ENCODE measurements at regions not wholly inside any gene's neighbourhood (a gene's known extent, or its start where the extent isn't known, plus 50 kb on each side); places are given as distances from the start of the nearest gene placed in this dataset.
"Not testable (repeated sequence)": the region's sequence is repeated elsewhere in the genome, so short reads cannot be mapped to it uniquely, and the experiment has no call there.

DNA sequence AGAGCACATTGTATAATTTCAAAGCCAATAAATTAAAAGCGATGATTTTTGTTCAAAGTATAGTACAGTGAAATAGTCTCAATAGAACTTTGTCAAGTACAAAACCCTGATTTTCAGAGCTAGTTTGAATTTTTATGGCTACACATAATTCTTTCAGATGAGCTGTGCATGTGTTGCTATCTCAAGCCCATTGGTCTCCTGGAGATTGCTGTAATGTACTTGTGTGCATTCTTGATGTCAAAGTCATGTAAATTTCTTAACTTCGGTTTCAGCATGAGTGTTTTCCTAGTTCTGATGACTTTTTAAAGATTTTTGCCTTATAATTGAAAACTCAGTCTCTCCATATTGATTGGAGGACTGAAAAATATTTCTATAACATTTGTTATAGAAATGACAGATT, 200.8 kb downstream of the CEP135 start:
- no peak for FAIRE-seq
- no peak for DNase-seq (ENCODE audit: insufficient read length, low spot score)

DNA sequence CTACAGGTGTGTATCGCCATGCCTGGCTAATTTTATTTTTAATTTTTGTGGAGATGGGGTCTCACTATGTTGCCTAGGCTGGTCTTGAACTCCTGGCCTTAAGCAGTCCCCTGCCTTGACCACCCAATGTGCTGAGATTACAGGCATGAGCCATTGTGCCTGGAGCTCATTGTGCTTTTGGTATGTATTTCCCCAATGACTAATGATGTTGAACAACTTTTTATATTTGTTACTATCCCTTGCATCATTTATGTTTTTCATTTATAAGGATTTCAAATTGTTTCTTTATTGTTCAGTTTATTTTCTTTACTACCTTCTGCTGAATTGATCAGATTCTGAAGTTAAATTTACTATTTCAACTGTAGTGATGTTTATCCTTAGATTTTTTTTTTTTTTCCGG, 199.7 kb downstream of the CEP135 start:
- FAIRE-seq: no peak

DNA sequence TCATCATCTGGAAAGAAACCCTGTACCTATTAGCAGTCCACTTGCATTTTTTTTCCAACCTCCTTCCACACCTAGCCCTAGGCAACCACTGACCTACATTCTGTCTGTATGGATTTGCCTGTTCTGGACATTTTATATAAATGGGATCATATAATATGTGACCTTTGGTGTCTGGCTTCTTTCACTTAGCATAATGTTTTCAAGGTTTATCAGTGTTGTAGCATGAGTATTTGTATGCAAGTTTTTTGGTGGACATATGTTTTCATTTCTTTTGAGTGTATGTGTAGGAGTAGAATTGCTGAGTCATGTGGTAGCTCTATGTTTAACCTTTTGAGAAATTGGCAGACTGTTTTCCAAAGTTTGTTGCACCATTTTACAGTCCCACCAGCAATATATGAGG, 198.6 kb downstream of the CEP135 start:
- FAIRE-seq (no peak), DNase-seq (ENCODE audit: insufficient read length, low spot score) (no peak)

More for the DNA sequence above, 199.7 kb downstream of the CEP135 start:
- no peak for DNase-seq (ENCODE audit: insufficient read length, low spot score)

DNA sequence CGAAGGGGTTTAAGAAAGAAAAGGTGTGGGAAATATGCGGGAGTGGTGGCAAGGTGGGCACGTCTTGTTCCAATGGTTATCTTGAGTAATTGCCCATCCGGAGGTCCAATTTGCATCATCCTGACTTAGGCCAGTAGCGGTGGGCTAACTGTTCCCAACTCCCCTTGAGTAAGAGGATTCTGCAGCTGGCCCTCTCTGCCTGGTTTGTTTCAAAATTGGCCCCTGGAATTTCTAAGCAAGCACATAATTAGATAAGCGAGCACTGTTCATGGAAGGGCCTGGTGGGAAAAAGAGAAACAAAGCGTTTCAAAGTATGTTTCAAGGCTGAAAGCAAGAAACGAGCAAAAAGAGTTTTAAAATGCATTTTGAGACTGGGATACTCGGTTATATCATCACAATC, 198.2 kb downstream of the CEP135 start:
- FAIRE-seq (no peak), DNase-seq (ENCODE audit: insufficient read length, low spot score) (no peak)

DNA sequence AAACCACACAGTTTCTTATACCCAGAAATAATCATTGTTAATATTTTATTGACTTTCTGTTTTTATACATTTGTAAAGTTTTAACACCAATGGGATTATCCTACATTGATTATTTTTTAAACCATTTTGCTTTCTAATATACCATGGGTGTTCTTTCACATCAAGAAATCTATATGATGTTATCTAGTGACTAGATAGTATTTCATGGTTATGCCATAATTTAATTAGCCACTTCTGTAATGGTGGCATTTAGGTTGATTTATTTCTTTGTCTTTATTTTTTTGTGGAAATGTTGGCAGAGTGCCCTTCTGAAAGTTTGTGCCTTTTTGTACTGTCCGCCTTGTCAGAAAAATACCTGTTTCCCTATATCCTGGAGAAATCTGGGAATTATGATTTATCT, 193.3 kb downstream of the CEP135 start:
- FAIRE-seq: no peak
- no peak for DNase-seq (ENCODE audit: insufficient read length, low spot score)

DNA sequence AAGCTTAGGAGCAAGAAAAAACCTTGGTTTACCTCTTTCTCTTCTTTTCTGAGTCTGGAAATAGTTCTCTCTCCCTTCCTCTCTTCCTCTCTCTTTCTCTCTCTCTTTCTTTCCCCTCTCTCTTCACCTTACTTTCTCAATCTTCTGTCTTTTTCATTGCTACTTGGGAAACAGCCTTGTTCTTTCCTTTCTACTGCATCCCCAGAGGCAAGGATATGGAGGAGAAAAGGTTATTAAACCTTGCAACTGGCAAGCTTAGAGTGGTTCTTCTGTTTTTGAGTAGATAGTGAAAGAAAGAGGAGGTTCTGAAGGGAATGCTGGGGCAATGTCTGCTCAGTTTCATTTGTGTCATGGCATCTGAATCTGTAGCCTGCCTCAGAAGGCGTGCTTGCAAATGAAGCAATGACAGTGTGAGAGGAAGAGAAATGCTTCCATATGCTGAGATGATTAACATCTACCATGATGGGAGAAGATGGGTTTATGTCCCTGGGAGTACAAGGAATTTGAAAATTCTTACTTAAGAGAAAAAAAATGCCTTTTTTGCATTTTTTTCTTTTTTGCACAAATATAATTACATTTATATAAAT, 190.6 kb downstream of the CEP135 start:
- FAIRE-seq: no peak
- DNase-seq (ENCODE audit: insufficient read length, low spot score): no peak

DNA sequence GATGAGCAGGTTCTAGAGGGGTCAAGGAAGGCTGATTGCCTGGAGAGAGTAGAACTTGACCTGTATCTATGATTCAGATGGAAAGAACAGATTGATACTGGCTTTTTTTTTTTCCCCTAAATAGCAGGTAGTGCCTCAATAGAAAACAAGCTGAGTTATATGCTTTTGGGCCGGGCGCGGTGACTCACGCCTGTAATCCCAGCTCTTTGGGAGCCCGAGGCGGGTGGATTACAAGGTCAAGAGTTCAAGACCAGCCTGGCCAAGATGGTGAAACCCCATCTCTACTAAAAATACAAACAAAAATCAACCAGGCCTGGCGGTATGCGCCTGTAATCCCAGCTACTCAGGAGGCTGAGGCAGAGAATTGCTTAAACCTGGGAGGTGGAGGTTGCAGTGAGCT, 186.1 kb downstream of the CEP135 start:
- not testable (repeated sequence) for DNase-seq (ENCODE audit: insufficient read length, low spot score); FAIRE-seq

DNA sequence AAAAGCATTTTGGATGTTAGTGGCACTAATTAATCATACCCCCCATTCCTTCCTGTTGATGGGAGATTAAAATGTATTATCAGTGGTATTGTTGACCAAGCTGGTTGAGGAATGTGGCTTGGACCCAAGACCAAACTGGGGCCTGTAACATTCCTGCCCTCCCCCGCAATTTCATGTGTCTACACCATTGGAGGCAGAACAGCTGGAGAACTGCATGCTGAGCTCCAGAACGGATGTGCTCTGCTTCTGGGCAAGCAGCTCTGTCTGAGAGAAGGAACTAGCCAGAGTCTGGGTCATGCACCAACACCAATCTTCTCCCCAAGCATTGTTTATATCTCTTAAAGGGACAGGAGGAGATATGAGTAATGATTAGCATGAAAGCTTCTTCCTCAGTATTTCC, 185.5 kb downstream of the CEP135 start:
- DNase-seq (ENCODE audit: insufficient read length, low spot score) (no peak), FAIRE-seq (no peak)

DNA sequence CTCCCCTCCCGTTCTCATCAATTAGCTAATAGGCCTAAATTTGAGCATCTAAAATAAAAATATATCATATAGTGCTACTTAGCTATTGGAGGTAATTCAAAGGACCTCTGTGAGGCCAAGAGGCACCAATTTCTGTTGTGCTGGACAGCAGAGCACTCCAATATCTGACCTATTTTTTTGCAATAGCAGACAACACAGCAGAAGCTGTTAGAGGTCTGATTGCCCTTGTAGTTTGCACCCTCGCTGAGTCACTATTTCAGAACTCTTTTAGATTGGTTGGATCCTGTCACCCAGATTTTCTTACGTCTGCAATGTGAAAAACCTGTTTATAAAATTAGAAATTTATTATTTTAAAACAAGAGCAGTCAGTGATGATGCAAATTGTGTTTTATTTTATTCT, 184.1 kb downstream of the CEP135 start:
- FAIRE-seq: no peak
- DNase-seq (ENCODE audit: insufficient read length, low spot score): no peak

DNA sequence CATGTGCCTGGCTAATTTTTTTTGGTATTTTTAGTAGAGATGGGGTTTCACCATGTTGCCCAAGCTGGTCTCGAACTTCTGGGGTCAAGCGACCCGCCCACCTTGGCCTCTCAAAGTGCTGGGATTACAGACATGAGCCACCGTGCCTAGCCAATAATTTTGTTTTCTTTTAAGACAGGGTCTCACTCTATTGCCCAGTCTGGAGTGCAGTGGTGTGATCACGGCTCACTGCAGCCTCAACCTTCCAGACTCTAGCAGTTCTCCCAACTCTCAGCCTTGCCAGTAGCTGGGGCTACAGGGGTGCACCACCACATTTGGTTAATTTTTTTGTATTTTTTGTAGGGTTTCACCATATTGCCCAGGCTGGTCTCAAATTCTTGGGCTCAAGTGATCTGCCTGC, 183.4 kb downstream of the CEP135 start:
- not testable (repeated sequence) for FAIRE-seq; DNase-seq (ENCODE audit: insufficient read length, low spot score)

DNA sequence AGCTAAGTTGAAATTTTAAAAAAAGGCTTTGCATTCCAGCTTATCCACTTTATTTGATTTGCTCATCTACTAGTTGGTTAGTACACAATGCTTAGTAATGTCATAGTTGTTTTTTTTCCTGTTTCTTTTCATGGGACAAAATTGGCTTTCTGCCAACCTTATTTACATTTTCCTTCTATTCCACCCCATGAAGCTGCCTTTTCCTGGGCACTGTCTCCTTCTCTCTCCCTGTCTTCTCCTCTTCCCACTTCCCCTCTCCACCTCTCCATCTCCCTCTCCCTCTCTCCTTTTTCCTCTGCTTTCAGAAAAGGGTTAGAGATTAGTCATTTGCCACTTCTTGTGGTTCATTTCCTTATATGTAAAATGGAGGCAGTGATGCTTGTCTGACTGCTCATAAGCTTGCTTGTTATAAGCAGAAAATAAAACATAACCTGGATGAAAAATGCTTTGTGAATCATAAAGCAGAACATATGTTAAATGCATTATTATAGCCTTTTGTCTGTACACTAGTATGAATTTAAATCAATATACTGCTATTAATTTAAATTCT, 181.9 kb downstream of the CEP135 start:
- FAIRE-seq (no peak), DNase-seq (ENCODE audit: insufficient read length, low spot score) (no peak)

DNA sequence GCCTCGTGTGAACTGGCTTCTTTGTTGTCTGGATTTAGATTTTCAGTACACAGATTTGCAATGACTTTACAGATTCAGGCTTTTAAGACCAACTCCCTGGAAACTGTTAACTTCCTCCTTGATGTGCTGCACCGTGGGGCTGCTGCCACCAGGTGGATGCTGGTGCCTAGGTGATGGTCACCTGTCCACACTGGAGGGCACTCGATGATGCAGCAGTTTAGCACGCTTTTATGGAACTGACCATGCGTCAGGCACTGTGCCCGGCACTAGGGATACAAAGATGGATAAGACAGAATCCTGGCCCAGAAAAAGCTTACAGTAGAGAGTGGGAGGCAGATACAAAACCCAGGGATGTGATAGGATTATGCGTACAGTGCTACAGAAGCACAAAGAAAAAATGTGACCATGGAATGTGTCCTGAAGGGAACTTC, 180.7 kb downstream of the CEP135 start:
- FAIRE-seq: no peak

DNA sequence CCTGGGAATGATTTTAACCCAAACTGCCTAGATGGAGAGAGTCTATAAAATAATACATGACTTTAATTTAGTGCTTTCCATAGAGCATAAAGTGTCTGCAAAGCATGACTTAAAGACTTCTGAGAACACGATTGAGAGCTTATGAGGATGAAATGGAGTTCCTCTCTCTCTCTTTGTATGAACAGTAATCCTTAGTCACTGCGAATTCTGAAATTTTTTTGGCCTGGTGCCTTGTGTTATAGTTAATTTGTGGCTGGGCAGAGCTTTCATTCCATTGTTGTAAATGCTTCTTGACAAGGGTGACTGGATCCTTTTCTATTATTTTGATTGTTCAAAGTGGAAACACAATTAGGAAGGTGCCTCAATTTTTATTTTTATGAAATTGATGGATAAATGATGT, 179.5 kb downstream of the CEP135 start:
- DNase-seq (ENCODE audit: insufficient read length, low spot score) (no peak), FAIRE-seq (no peak)

More for the DNA sequence above, 180.7 kb downstream of the CEP135 start:
- no peak for DNase-seq (ENCODE audit: insufficient read length, low spot score)

DNA sequence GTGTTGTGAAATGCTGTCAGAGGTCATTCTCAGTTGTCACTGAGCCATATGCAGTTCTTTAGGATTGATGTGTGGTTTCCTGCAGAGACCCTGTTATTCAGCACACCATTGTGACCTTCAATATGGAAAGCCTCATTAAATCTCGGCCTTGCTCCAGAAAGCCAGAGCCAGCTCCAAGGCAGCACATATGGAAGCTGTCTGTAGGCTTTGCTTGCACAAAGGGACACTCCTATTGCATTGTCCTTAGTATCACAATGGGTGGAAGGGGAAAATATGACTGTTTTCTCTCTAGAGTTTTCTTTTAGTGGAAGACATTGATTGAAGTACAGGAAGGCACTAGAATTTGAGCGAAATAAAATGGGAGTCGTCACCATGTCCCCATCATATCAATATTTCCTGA, 179.0 kb downstream of the CEP135 start:
- FAIRE-seq: no peak
- DNase-seq (ENCODE audit: insufficient read length, low spot score): no peak

DNA sequence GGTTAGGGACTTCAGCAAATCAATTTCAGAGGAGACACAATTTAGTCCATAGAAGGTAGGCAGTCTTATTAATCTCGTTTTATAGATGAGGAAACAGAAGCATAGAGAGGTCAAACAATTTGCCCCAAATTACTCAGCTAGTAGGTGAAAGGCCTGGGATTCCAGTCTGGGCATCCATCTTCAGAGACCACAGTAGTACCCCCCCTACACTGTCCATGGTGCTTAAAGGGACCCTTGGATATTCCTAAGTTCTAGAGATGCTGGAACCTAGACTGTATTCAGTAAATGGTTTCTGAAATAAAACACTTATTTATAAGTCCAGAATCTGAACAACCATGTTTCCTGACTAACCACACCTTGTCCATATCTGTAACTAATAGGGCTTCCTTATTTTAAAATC, 174.8 kb downstream of the CEP135 start:
- DNase-seq (ENCODE audit: insufficient read length, low spot score) (no peak), FAIRE-seq (no peak)

DNA sequence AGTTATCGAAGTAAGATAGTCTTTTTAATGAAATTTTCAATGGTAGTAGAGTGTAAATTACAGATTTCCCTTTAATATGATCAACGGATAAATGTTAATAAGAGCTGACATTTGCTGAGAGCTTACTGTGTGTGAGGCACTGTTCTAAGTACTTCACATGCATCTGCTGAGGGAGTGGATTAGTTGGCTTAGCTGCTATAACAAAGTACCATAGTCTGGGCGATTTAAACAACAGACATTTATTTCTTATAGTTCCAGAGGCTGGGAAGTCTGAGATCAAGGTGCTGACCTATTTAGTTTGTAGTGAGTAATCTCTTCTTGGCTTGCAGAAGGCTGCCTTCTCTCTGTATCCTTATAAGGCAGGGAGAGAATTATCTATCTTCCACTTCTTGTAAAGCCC, 174.3 kb downstream of the CEP135 start:
- DNase-seq (ENCODE audit: insufficient read length, low spot score) (no peak), FAIRE-seq (no peak)

DNA sequence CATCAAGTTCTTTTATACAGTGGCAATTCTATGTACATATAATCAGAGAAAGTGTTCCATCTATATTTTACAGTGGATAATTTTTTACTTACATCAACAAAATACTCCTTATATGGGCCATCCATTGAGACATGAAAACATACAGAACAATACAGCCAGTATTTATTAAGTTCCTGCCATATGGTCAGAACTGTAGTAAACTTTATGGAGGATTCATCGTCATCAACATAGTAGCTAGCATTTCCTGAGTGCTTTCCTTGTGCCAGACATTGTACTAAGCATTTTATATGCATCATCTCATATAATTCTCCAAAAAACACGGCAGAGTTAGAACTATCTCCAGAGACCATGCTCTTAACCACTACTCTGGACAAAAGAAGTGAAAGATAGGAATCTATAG, 170.1 kb downstream of the CEP135 start:
- FAIRE-seq: no peak

DNA sequence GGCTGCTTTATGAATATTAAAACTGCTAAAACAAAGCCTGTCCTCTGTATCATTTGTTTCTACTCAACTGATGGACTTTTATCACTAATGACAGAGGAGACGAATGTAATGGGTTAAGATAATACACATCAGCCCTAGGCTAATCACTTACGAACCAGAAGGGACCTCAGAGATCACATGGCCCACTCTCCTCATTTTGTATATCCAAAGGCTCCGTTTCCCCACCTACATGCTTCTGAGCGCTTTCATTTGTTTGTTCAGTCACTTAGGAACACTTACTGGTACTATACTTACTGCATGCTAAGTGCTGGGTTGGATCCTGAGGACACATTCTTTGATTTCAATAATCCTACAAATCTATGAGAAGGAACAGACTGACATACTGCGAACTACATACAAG, 169.3 kb downstream of the CEP135 start:
- DNase-seq (ENCODE audit: insufficient read length, low spot score): no peak
- FAIRE-seq: no peak

More for the DNA sequence above, 170.1 kb downstream of the CEP135 start:
- DNase-seq (ENCODE audit: insufficient read length, low spot score): no peak

DNA sequence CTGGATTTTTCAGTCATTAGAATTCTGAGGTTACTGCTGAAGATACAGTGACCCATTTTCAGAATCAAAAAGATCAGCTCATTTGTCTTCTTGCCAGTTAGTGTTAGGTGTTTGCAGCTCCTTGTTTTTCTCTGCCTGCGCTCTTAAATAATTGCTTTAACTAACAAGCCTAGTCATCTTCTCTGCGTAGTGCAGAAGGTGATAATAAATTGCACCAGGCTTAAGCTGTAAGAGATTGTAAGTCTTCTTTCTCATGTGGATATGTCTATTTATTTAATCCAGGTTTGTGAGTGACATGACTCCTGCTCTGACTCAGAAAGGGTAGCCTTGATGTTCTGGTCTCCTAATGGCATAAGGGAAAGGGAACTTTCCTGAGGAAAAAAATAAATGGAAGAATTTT, 167.2 kb downstream of the CEP135 start:
- DNase-seq (ENCODE audit: insufficient read length, low spot score) (no peak), FAIRE-seq (no peak)

DNA sequence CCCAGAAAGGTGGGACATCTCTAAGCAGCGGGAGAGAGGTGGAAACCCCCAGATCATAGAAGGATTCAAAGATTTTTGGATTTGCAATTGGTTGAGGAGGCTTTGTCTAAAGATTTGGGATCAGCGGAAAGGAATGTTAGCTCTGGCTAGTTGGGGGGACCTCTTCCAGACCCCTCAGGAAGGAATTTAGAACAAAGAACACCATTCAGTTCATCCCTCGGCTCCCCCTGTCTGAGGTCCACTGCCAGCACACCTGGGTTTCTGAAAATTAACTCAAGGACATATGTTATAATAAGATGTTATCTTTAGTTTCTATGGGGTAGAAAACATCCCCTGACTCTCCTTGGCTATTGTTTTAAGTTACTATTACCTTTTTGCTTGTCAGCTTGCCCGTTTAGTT, 163.6 kb downstream of the CEP135 start:
- DNase-seq (ENCODE audit: insufficient read length, low spot score): no peak
- no peak for FAIRE-seq

DNA sequence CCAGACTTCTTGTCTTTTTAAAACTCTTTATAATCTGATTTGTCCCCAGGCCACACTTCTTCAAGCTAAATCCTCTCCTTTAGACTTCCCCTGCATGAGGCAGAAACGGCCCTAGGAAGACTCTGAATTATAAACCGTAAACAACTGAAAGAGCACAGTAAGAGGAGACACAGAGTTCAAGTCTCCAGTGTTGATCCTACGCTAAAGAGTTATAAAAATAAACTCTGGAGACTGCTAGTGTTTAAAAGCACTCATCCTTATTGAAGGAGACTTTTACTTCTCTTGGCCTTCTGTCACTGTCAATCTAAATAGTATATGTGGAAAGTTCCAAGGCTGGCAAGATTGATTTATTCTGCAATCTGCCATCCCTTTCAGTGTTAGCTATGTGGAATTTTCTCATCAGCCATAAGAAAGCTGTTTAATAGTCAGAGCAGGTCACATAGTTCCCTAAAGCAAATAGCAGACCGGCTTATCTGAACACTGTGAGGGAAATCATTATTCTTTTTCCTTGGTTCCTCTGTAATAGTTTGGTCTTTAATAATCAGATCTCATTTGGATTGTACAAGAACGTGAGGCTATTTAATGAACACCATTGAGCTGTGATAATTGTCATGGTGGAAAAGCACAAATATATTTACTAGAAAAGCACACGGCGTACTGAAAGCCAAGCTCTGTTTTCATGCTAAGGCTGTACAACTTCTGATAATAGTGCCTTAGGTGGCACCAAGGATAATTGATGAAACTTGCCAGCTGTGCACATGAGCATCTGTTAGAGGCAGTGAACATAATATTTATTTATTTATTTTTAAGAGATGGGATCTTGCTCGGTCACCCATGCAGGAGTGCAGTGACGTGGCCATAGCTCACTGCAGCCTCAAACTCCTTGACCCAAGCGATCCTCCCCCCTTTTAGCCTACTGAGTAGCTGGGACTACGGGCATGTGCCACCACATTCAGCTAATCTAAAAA, 157.7 kb downstream of the CEP135 start:
- DNase-seq (ENCODE audit: insufficient read length, low spot score) (no peak), FAIRE-seq (no peak)

DNA sequence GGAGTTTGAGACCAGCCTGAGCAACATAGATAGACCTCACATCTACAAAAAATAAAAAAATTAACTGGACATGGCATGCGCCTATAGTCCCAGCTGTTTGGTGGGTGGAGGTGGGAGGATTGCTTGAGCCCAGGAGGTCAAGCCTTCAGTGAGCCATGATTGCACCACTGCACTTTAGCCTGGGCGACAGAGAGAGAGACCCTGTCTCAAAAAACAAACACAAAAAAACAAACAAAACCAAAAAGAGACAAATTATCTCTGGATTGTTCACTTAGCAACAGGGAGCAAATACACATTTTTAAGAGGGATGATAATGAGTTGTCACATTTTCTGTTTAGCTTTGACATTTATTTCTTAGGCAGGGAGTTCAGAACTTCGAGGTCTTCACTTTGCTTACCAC, 155.4 kb downstream of the CEP135 start:
- no peak for DNase-seq (ENCODE audit: insufficient read length, low spot score)
- no peak for FAIRE-seq
